RWPE1 (cell line): ENCODE measurements at regions not wholly inside any gene's neighbourhood (a gene's known extent, or its start where the extent isn't known, plus 50 kb on each side); places are given as distances from the start of the nearest gene placed in this dataset.

Experiments used
- CTCF ChIA-PET: fragments of 350-600 bp; sonication (Branson Sonifier 250); formaldehyde crosslinking; extraction: SDS; loops from one replicate; lab custom pipeline; 2021; lab: Yijun Ruan, JAX
- POLR2A ChIA-PET: fragments of 400-600 bp; formaldehyde crosslinking; extraction: SDS; loops from one replicate; lab custom pipeline; 2020; ENCODE audit warnings: antibody characterized with exemption; ENCODE audit not compliant: low non-redundant PET; lab: Yijun Ruan, JAX
- DNase-seq: peaks from one replicate; pipeline ENCODE4 v3.0.0; 2012; ENCODE audit warnings: low spot score
- H3K27ac ChIP-seq: fragments of 450-650 bp; 2 replicates; pipeline ENCODE4 v1.5.1; 2017
- CTCF ChIP-seq: fragments of 450-650 bp; conservative IDR thresholded peaks from 2 replicates; pipeline ENCODE4 v1.5.1; 2017; ENCODE audit warnings: low read depth, mild to moderate bottlenecking

- ChIA-PET CTCF (no interaction called here), POLR2A (no interaction called here)
- TF ChIP-seq CTCF = no peak
- no peak for DNase-seq
- no peak overlapping the region for H3K27ac ChIP-seq
Measured at GRCh38 chr2:62348700-62349099, 152.8 kb downstream of the B3GNT2 start.

- ChIA-PET CTCF (no interaction called here), POLR2A (no interaction called here)
- DNase-seq = no peak
- H3K27ac ChIP-seq = no peak overlapping the region
- TF ChIP-seq CTCF = no peak
Measured at GRCh38 chr2:62347563-62348270, 151.8 kb downstream of the B3GNT2 start.

GRCh38 chr2:62344472-62344871 is 148.6 kb downstream of the B3GNT2 start:
- DNase-seq = no peak
- no peak for TF ChIP-seq CTCF
- ChIA-PET CTCF (no interaction called here), POLR2A (no interaction called here)
- no peak overlapping the region for H3K27ac ChIP-seq

- ChIA-PET CTCF (no interaction called here), POLR2A (interaction anchor here (0.6 kb wide), 1 partner anchor 102 kb away, joined by 8 read pairs; no protein-coding TSS in a partner anchor)
- no peak for TF ChIP-seq CTCF
- DNase-seq = no peak
- H3K27ac ChIP-seq = no peak overlapping the region
Measured at GRCh38 chr2:62343636-62344337, 147.9 kb downstream of the B3GNT2 start.

- no peak for TF ChIP-seq CTCF
- CTCF ChIA-PET = no interaction called here
Measured at GRCh38 chr2:62343206-62343605, 147.3 kb downstream of the B3GNT2 start.

GRCh38 chr2:62340994-62341484 is 145.1 kb downstream of the B3GNT2 start:
- no peak overlapping the region for H3K27ac ChIP-seq
- ChIA-PET CTCF (no interaction called here), POLR2A (no interaction called here)
- DNase-seq = no peak
- no peak for TF ChIP-seq CTCF

More at GRCh38 chr2:62343206-62343605, 147.3 kb downstream of the B3GNT2 start:
- POLR2A ChIA-PET = interaction anchor here (0.6 kb wide), 1 partner anchor 101 kb away, joined by 8 read pairs; no protein-coding TSS in a partner anchor
- no peak overlapping the region for H3K27ac ChIP-seq
- DNase-seq = no peak
